NCI-H128 (cell line): ENCODE measurements at regions not wholly inside any gene's neighbourhood (a gene's known extent, or its start where the extent isn't known, plus 50 kb on each side); places are given as distances from the start of the nearest gene placed in this dataset.
"Not testable (repeated sequence)": the region's sequence is repeated elsewhere in the genome, so short reads cannot be mapped to it uniquely, and the experiment has no call there.

Source experiments
- DNase-seq: peaks from one replicate; lab custom pipeline; 2025; ENCODE audit not compliant: unreplicated experiment; lab: John Stamatoyannopoulos, UW

DNA sequence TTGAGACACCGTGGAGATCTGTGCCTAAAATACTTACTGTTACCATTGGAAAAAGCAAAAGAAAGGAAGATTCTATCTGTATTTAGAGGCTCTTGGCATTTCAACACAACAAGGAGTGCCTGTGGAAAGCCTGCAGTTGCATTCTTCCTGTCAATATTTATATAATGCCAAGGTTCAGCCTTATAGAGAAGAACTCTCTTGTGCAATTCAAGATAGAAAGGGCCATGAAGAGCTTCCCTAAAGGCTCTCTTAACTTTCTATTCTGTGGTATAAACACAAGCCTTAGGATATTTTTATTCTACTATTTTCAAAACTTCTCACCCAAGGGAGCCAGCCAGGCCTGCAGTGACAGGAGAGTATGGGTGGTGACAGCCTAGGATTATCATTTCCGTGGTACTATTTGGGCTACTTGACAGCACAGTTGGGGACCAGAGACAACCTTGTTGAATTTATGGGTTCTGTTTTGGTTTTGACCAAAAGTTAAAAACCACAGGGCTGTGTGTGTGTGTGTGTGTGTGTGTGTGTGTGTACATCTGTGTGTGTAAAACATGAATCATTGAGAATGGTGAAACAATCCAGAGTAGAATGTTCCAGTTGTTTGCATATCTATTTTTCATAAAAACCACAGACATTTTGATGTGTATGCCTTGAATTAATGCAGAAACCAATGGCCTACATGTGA lies 700.9 kb upstream of the SLC35B3 start:
- no peak for DNase-seq

DNA sequence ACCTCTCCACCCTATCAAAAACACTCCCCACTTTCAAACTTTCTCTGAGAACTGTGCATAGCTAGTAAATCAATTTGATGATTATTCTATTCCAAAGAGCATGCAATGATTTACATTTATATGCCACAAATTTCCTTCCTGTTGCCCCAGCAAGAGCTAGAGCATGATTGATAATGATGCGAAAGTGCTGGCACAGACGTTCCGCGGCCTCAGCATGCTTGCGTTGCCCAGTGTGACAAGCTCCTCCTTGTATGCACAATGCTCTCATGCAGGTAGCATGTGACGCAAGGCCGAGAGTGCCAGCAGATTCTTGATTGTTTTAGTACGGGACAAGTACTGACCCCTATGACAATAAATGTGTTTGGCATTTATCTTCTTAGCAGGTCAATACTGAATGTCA lies 696.3 kb upstream of the SLC35B3 start:
- no peak for DNase-seq

DNA sequence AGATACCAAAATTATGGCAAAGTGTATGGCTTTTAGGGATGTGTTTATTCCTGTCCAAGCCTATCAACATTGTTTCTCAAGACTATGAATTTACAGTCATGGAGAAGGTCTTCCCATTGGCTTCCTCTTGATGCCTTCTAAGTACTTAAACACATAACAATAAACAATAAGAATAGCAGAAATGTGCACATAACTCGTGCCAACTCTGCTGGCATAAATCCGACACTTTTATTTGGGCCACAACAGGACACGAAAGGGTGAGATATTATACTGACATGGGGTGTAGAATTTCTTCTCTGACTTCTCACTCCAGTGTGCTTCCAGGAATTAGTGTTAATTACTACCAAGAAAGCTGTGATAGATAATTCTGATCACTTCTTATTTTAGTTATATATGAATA lies 695.9 kb upstream of the SLC35B3 start:
- no peak for DNase-seq

DNA sequence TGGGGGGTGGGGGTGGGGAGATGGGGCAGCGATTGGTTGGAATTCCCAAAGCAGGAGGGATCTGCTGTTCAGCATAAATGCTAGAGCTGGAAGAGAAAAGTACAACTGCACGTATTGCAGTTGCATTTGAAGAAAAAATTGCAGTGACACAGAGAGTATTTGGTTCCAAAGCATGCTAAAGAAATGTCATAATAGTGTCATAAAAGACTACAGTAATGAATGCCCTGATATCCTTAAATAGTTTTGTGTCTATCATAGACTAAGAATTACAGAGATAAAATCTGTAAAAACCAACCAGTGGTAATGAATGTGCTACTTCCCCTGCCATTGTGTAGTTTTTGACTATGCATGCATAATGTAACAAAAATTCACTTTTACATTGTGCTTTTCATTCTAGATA lies 693.6 kb upstream of the SLC35B3 start:
- no peak for DNase-seq

DNA sequence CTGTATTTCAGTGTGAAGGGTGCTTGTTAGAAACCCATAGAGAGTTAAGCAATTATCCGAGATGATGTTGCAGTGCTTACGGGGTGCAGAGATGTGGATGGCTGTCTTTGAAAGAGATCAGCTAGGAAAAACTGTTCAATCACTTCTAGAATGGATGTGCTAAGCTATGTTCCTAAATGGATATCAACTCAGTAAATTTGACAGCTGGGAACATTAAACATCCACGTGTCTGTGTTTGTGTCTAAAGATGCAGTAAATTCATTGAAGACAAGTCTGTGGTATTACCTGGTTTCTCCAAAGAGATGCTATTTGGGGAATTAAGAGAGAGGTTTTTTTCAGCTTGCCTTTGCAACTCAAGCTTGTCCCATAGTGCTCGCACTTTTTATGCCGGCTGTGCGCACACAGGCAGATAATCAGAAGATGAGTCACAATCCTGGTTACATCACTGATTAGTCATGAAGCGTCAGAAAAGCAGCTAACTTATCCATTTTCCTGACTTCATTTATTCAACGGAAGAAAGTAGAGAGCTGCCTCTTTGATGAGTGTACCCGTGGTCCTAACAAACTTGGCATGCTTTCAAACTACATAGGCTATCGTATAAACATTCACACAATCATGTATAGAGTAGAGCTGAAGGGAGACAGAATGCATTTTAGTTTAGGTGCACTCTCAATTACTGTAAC lies 691.7 kb upstream of the SLC35B3 start:
- peak; percentile 19 for DNase-seq

DNA sequence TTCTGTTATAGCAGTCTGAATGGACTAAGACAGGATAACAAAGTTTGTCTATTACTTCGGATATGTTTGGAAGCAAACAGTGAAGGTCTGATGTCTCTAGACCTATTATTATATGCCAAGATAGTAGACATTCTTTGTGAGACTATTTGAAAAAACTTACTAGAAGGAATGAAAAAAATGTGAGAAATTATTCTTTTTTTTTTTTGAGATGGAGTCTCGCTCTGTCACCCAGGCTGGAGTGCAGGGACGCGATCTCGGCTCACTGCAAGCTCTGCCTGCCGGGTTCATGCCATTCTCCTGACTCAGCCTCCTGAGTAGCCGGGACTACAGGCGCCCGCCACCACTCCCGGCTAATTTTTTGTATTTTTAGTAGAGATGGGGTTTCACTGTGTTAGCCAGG lies 690.7 kb upstream of the SLC35B3 start:
- not testable (repeated sequence) for DNase-seq

DNA sequence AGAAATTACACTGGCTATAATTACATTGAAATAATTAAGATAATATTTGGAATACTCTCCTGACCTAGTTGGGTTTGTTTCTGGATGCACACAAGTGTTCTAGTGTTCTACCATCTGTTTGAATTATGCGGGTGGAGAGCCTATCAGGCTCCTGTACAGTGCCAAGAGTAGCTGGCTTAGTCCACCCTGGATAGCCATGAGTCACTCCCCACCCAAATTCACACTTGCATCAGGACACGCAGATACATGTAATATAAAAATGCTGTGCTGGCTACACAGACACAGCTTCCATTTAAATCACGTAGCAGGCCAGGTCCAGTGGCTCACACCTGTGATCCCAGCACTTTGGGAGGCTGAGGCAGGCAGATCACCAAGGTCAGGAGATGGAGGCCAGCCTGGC lies 686.2 kb upstream of the SLC35B3 start:
- DNase-seq = no peak

DNA sequence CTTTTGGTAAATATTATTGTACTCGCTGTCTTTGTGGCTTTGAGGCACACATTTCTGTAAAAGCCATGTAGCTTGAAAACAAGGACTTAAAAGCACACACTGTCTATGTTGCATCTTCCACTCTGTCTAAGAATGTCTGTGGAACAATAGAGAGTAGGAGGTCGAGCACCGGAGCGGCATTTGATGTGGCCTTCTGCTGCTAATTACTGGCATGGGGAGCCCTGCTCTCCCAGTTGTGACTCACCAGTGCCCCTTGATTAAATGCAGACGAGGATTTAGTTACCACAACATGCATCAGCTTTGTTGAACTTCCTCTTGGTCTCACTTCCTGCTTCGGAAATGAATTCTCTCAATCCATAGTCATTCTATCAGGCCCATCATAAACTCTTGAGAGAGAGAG lies 680.7 kb upstream of the SLC35B3 start:
- no peak for DNase-seq

DNA sequence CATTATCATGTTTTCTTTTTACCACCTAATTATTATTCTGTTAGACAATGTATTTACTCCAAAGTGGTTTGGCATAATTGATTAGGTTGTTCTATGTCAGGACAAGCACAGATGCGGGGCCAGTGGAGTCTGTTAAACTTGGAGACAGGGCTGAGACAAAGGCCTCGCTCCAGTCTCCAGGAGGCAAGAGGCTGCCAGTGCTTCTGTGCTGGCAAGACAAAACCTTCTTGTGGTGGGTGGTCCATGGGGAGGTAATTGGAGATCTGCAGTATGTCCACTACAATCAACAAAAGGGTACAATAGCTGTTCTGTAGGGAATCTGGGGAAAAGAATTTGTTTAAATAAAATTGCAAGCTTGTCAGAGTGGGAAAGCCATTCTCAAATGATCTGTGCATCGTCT lies 677.2 kb upstream of the SLC35B3 start:
- DNase-seq = no peak

DNA sequence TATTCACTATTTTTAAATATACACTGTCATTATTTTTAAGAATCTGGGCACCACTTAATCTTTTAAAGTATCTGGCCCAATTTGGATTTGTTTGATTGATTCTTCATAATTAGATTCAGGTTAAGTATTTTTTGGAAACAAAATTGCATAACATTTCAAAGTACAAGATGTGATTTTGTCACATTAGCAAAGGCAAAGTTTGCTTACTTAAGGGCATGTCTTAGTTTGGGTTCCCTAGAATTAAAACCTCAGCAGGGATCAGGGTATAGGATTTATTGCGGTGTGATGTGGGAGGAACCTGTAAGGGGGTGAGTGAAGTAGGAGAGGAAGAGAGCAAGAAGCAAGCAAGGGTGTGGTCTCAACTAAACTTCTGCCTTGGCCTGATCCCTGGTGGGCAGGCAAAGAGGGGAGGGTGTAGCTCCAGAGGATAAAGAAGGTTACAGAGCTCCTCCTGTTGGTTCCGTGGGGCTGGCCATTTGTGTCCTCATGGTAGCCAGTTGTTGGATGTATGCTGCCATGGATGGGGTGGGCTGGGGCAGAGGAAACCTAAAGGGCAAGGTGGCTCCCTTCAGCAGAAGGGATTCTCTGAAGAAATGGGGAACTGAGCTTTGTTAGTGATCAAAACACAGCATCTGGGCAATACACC lies 668.7 kb upstream of the SLC35B3 start:
- no peak for DNase-seq

DNA sequence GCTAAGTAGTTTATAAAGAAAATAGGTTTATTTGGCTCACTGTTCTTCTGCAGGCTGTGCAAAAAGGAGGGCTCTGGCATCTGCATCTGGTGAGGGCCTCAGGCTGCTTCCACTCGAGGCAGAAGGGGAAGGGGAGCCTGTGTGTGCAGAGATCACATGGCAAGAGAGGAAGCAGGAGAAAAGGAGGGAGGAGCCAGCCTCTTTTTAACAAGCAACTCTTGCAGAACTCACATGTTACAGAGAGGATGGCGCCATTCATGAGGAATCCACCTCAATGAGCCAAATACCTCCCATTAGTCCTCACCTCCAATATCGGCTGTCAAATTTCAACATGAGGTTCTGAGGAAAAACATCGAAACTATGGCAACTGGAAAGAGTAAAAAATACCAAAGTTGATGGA lies 666.6 kb upstream of the SLC35B3 start:
- no peak for DNase-seq

DNA sequence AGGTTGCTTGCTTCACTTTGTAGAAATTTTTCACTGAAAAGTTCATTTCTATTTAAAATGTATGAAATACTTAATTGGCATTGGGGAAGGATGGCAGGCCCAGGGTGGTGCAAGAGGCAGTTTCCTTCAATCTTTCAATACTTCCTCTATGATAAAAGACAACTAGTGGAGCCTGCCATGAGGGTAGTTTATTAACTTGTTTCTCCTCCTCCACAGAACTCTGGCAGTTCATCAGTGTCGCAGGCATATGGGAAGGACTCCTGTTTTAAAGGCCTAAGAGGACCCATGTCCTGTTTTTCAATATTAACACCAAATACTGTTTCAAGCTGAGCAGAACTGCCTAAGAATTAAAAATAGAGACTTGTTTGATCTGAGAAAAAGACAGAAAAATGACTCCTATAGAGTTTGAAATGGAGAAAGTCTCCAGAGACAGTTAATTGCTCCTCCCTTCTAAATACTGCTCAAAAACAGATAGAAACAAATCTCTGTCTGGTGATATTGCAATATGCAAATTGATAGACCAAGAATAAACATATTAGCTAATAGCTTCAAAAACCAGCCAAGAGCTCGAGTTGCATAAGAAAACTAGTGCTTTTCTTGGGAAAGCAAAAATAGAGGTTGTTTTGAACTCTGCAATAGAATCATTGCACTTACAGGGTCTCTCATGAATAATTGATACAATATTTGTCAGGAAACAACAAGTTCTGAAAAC lies 665.7 kb upstream of the SLC35B3 start:
- DNase-seq = no peak

DNA sequence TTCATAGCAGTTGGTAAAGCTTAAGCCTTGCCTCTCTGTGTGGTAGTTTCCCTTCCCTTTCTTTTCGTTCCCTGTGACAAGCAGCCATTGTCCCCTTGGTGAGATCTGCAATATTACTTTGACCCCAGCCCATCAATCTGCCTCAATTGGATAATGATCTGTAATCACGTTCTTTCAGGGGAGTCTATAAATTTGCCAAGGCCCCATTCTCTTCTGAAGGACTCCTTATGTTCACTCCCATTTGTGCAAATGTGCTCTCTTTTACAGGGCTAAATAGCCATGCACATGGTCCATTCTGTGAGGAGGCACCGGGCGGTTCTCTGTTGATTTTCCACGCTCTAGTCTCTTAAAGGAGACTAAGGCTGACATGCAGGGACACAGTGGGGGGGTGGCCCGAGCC lies 660.4 kb upstream of the SLC35B3 start:
- DNase-seq = no peak

DNA sequence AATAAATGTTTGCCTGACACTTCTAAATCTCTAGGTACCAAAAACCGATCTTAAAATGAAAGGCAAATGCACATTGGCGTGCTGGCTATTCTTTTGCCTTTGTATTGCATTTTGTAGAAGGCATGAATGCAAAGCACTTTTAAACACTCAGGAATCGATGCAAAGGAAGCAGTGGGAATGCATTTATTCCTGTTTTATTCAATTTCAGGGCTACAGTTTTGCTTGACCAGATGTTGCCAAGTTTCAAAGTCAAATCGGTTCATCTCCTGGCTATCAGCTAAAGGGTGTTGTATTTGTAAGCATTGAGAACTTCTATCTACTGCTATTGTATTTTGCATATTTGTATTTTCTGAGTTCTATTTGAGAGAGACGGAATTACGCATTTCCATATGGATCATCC lies 659.8 kb upstream of the SLC35B3 start:
- no peak for DNase-seq

DNA sequence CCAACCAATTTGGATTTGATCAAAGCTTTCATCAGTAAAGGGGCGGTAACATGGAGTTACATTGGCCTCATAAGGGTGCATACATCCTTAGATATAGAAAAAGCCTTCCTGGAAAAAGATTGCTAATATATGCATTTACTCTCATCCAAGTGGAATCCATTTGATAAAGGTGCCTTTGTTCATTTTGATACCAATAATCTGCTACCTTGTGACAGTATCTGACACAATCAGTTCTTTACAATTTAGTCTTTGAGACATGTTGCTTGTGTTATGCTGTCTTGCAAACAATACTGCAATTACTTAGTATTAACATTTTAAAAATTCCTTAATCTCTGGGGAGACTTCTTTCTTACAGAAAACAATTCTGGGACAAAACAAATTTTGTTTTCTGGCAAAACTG lies 654.4 kb upstream of the SLC35B3 start:
- no peak for DNase-seq

DNA sequence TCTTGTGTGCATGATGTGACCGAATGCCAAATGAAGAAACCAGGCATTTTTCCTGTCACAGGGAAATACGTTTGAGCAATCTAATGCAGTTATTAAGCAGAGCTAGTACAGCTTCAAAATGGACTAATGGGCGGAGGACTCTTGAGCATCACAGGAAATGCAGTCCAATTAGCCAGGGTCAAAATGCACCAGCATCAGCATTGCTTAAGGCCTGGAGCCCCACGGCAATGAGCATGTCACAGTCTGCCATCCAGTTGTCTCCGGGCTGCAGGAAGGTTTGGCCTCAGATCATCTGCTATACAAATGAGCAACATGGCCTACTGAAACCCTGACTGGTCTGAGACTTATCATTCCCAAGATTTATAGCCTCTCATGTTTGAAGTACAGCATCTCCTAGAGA lies 652.1 kb upstream of the SLC35B3 start:
- no peak for DNase-seq

DNA sequence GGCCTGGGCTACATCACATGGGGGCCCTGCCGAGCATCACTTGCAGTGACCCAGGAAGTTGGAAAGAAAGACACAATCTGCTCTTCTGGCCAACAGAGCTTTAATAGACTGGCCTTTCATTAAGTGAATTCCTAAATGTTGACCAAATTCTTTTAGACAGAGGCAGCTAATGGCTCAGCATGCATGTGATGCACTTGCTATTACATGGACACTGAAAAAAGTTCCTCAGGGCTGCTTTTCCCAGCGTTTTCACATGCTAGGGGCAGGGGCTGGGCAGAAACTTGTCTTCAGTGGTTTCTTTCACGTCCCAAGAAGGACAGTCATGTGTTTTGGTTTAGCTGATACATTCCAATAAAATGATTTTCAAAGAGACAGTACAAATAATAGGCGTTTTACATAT lies 651.0 kb upstream of the SLC35B3 start:
- DNase-seq = no peak

DNA sequence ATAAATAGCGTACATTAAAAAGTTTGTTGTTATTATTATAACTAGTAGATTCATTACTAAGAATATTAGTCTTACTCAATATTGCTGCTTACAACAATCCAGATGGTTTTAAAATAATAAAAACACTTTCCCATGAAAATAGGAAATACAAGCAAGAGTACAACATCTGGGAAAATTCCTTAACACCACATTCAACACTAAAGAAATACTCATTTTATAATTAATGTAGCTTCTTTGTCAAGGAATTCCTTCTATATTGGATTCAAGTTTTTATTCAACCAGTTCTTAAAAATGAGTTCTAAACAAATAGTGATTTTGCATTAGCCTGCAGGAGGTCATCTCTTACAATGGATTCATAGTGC lies 650.3 kb upstream of the SLC35B3 start:
- no peak for DNase-seq

DNA sequence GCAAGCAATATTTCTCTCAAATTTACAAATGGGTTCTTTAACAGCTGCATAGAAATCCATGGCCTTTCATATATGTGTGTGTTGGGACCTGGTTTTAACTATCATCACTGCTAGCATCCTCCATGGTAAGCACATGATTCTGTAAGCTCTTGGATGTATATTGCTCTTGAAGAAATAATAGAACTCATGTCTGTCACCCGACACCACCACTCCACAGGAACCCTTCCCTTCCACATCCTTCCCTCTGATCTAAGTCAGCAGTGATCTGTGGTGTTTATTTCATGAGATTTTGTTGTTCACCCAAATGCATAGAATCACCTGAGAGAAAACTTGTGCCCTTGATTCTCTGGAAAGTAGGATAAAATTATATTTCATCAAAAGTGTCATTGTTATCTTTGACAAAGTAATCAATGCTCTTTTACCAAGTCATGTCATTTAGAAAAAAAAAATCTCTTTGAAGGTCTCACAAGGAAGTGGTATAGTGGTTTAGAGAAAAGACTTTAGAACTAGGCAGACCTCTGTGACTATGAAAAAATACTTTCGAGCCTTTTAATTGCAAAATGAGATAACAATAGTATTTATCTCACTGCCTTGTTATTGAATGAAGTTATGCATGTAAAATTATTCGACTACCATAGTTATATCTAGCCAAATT lies 649.8 kb upstream of the SLC35B3 start:
- DNase-seq = no peak

DNA sequence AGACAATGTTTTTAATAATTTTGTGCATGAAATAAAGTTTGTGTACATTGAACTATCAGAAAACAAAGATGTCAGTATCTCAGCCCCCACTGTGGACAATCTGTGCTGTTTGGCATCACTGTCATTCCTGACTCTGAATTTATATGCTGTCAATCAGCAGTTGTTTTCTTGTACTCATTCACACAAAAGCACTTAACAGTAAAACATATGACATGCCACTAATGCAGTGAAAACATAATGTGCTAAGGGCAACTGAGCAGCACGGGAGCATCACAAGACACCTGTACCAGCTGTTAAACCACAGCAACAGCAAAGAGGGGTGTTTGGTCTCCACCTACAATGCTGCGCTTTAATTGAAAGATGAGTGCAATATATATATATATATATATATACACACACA lies 647.8 kb upstream of the SLC35B3 start:
- no peak for DNase-seq

DNA sequence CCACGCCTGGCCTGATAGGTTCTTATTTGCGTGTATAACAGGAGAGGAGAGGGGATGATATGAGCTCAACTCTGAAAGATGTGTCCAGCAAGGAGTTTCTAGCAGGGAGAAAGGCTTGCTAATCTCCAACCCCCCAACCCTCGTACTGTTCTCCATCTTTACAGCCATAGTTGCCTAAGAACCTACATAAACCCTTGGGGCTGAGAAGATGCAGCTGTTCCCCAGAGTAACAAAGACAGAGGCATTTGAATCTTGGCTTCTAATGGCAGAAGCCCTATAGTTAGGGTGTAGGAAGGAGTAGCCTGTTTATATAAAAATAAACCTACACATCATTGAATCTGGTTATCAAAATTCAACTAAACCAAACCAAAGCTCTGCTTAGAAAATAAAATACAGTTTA lies 631.4 kb upstream of the SLC35B3 start:
- DNase-seq = no peak

DNA sequence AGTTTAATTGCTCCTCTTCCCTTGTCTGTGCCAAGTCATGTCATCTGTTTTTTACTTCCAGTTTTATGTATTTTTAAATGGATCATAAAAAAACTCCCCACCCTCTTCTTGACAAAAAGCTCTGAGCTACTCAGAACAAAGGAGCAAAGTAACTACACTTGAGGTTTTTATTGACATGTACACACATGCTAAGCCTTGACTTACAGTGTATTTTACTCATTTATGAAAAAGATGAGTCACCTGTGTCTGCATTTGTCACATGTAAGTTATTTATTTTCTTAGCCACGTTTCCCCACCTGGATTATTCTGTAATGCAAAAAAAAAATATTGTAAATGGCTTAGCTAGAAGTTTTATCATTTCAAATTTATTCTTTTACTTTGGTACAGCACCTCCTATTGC lies 628.8 kb upstream of the SLC35B3 start:
- no peak for DNase-seq
